Hepatocyte (in vitro differentiated cells): ENCODE measurements at regions not wholly inside any gene's neighbourhood (a gene's known extent, or its start where the extent isn't known, plus 50 kb on each side); places are given as distances from the start of the nearest gene placed in this dataset.

Experiments
- CTCF ChIP-seq: fragments of 200-600 bp; sonication (generic); IDR thresholded peaks from 2 replicates; pipeline ENCODE4 v1.5.1; 2016; ENCODE audit warnings: antibody characterized with exemption, mild to moderate bottlenecking; ENCODE audit not compliant: poor library complexity
- EZH2phosphoT487 ChIP-seq: fragments of 200-600 bp; sonication (generic); IDR thresholded peaks from one replicate; pipeline ENCODE4 v1.6.1; 2018; ENCODE audit warnings: antibody characterized with exemption, mild to moderate bottlenecking, low read depth, moderate library complexity; ENCODE audit not compliant: unreplicated experiment, severe bottlenecking

DNA sequence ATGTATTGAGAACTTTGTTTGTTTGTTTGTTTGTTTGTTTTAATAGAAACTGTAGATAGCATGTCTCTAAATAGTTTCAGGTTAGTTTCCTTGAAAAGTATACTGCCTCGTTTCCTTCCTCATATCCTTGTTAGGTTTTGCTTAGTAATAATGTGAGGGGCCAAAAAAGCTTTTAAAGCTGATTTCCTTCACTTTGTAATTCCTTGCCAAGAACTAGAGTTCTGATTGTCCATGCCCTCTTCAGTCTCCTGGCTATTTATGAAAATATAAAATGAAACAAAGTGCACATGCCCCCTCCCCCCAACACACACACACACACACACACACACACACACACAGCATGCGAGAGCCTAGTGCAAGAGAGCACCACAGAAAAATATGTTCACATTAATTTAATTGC lies 115.8 kb downstream of the FZD1 start:
- no peak for TF ChIP-seq CTCF
- TF ChIP-seq EZH2phosphoT487, result no peak
